OCI-LY1 (cell line): ENCODE measurements at regions not wholly inside any gene's neighbourhood (a gene's known extent, or its start where the extent isn't known, plus 50 kb on each side); places are given as distances from the start of the nearest gene placed in this dataset.

ENCODE experiments used
- H2AFZ ChIP-seq: fragments of 200-600 bp; sonication (generic), shearing (Covaris generic); 2 replicates; pipeline ENCODE4 v1.6.0; 2014; ENCODE audit warnings: antibody characterized with exemption, mild to moderate bottlenecking, low read length
- H3F3A ChIP-seq: fragments of 200-600 bp; sonication (generic), shearing (Covaris generic); 2 replicates; pipeline ENCODE4 v1.6.0; 2014; ENCODE audit warnings: mild to moderate bottlenecking, antibody characterized with exemption, low read length, moderate library complexity; ENCODE audit not compliant: insufficient read depth
- H3K27ac ChIP-seq: fragments of 200-600 bp; sonication (generic); 2 replicates; pipeline ENCODE4 v1.5.1; 2014; ENCODE audit warnings: low read length, mixed run types, mild to moderate bottlenecking, low read depth; ENCODE audit not compliant: poor library complexity, severe bottlenecking
- H3K27me3 ChIP-seq: fragments of 200-600 bp; sonication (generic); 2 replicates; pipeline ENCODE4 v1.6.0; 2014; ENCODE audit warnings: antibody characterized with exemption, mild to moderate bottlenecking, low read length, moderate library complexity; ENCODE audit not compliant: insufficient read depth
- H3K36me3 ChIP-seq: fragments of 200-600 bp; sonication (generic); 2 replicates; pipeline ENCODE4 v1.6.1; 2014; ENCODE audit warnings: mild to moderate bottlenecking, antibody characterized with exemption, low read length, moderate library complexity, mixed read lengths; ENCODE audit not compliant: insufficient read depth
- H3K4me1 ChIP-seq: fragments of 200-600 bp; sonication (generic); 2 replicates; pipeline ENCODE4 v1.5.1; 2014; ENCODE audit warnings: mild to moderate bottlenecking, low read length, moderate library complexity; ENCODE audit not compliant: insufficient read depth, severe bottlenecking
- H3K4me2 ChIP-seq: fragments of 200-600 bp; sonication (generic), shearing (Covaris generic); 2 replicates; pipeline ENCODE4 v1.6.1; 2014; ENCODE audit warnings: low read length
- H3K4me3 ChIP-seq: fragments of 200-600 bp; sonication (generic); 2 replicates; pipeline ENCODE4 v1.5.1; 2014; ENCODE audit warnings: low read length, low read depth, mild to moderate bottlenecking, mixed read lengths; ENCODE audit not compliant: poor library complexity, severe bottlenecking
- H3K79me2 ChIP-seq: fragments of 200-600 bp; shearing (Covaris generic); 2 replicates; pipeline ENCODE4 v1.6.1; 2016; ENCODE audit warnings: mixed run types, low read length, mixed read lengths; ENCODE audit not compliant: insufficient read depth
- H3K9ac ChIP-seq: fragments of 200-600 bp; sonication (generic), shearing (Covaris generic); 2 replicates; pipeline ENCODE4 v1.6.1; 2014; ENCODE audit warnings: mild to moderate bottlenecking, low read length, mixed read lengths
- H3K9me2 ChIP-seq: fragments of 200-600 bp; sonication (generic), shearing (Covaris generic); 2 replicates; pipeline ENCODE4 v1.6.1; 2014; ENCODE audit warnings: low read depth, mild to moderate bottlenecking, low read length, mixed read lengths
- H3K9me3 ChIP-seq: fragments of 200-600 bp; shearing (Covaris generic); 2 replicates; pipeline ENCODE4 v1.6.1; 2014; ENCODE audit warnings: low read length, mixed read lengths
- H4K20me1 ChIP-seq: fragments of 200-600 bp; sonication (generic), shearing (Covaris generic); 2 replicates; pipeline ENCODE4 v1.6.0; 2016; ENCODE audit warnings: mild to moderate bottlenecking, low read length; ENCODE audit not compliant: insufficient read depth
- CTCF ChIP-seq: fragments of 200-600 bp; sonication (generic), shearing (Covaris generic); IDR thresholded peaks from 2 replicates; pipeline ENCODE4 v1.5.1; 2017; ENCODE audit warnings: mild to moderate bottlenecking, antibody characterized with exemption, low read length, moderate library complexity, mixed read lengths
- EZH2 ChIP-seq: fragments of 200-600 bp; sonication (generic), shearing (Covaris generic); IDR thresholded peaks from 2 replicates; pipeline ENCODE4 v1.8.0; 2017; ENCODE audit warnings: borderline replicate concordance, mixed run types, mild to moderate bottlenecking, antibody characterized with exemption, low read length, moderate library complexity, mixed read lengths

- Histone ChIP-seq H3K27ac (no peak overlapping the region), H3K79me2 (no peaks in the 10 kb centered on the region), H3F3A (no peaks in the 10 kb centered on the region), H3K9me3 (0 out of 2 replicates have a peak, but pooled peaks cover 3% of the 10 kb centered on the region), H3K9me2 (no peaks in the 10 kb centered on the region), H4K20me1 (no peaks in the 10 kb centered on the region), H3K27me3 (no peaks in the 10 kb centered on the region), H2AFZ (no peak overlapping the region), H3K4me2 (no peak overlapping the region), H3K36me3 (no peaks in the 10 kb centered on the region), H3K9ac (no peak overlapping the region), H3K4me1 (peaks cover 20% of the 10 kb centered on the region), H3K4me3 (no peak overlapping the region)
- no peak for TF ChIP-seq EZH2
- no peak for TF ChIP-seq CTCF
These were observed 221.0 kb downstream of the ADAM29 start for GRCh38 chr4:175139205-175139604.

- H3K9me3 ChIP-seq = peaks cover 7% of the 10 kb centered on the region
- no peaks in the 10 kb centered on the region for H4K20me1 ChIP-seq
- TF ChIP-seq CTCF (no peak), EZH2 (no peak)
- no peak overlapping the region for H3K4me3 ChIP-seq
- H3K27ac ChIP-seq = no peak overlapping the region
- H2AFZ ChIP-seq = no peak overlapping the region
- H3K9ac ChIP-seq = no peak overlapping the region
- H3K4me2 ChIP-seq = no peak overlapping the region
- no peaks in the 10 kb centered on the region for H3K27me3 ChIP-seq
- H3F3A ChIP-seq = no peaks in the 10 kb centered on the region
- H3K36me3 ChIP-seq = no peaks in the 10 kb centered on the region
- no peaks in the 10 kb centered on the region for H3K79me2 ChIP-seq
- H3K9me2 ChIP-seq = no peaks in the 10 kb centered on the region
- H3K4me1 ChIP-seq = no peaks in the 10 kb centered on the region
These were observed 225.0 kb downstream of the ADAM29 start for GRCh38 chr4:175143116-175143515.

- Histone ChIP-seq H3K9ac (no peak overlapping the region), H3K4me1 (no peaks in the 10 kb centered on the region), H3K9me2 (no peaks in the 10 kb centered on the region)
These were observed 228.6 kb downstream of the ADAM29 start for GRCh38 chr4:175146799-175147198.

More at GRCh38 chr4:175146799-175147198, 228.6 kb downstream of the ADAM29 start:
- Histone ChIP-seq H3K27ac (no peak overlapping the region), H3K4me3 (no peak overlapping the region), H4K20me1 (no peaks in the 10 kb centered on the region), H3F3A (no peaks in the 10 kb centered on the region), H3K27me3 (no peaks in the 10 kb centered on the region), H3K79me2 (no peaks in the 10 kb centered on the region), H3K9me3 (peaks cover 16% of the 10 kb centered on the region), H2AFZ (no peak overlapping the region), H3K4me2 (no peak overlapping the region), H3K36me3 (no peaks in the 10 kb centered on the region; the same call in 1 of the 2 replicates)
- TF ChIP-seq EZH2 (no peak), CTCF (no peak)
